SK-N-SH (cell line): ENCODE measurements at regions not wholly inside any gene's neighbourhood (a gene's known extent, or its start where the extent isn't known, plus 50 kb on each side); places are given as distances from the start of the nearest gene placed in this dataset.

Source experiments
- CTCF ChIA-PET: fragments of 300-600, 350-600 bp; formaldehyde crosslinking; extraction: SDS; loops from one replicate; lab custom pipeline; 2021; lab: Yijun Ruan, JAX
- POLR2A ChIA-PET: fragments of 350-600 bp; sonication (Branson Sonifier 250); formaldehyde crosslinking; extraction: SDS; loops from one replicate; lab custom pipeline; 2020; ENCODE audit warnings: antibody characterized with exemption, inconsistent platforms; lab: Yijun Ruan, JAX
- DNase-seq: peaks from one replicate; pipeline ENCODE4 v3.0.0; 2012
- H2AFZ ChIP-seq: fragments of 200-600 bp; sonication (generic); 2 replicates; pipeline ENCODE4 v1.8.1; 2016; ENCODE audit warnings: antibody characterized with exemption, mild to moderate bottlenecking, low read depth
- H3F3A ChIP-seq: fragments of 200-600 bp; sonication (generic); replicated peaks from 2 replicates; pipeline ENCODE3; 2016; ENCODE audit warnings: antibody characterized with exemption, mild to moderate bottlenecking; ENCODE audit not compliant: insufficient read depth
- H3K27ac ChIP-seq, 2 experiments: fragments of 200-500 bp in 1 of 2; fragments of 200-600 bp in 1 of 2; sonication (Bioruptor generic) in 1 of 2; sonication (generic), shearing (Covaris generic) in 1 of 2; 2 replicates each; pipeline versions ENCODE4 v1.5.1 to v1.6.1; 2014 to 2016; ENCODE audit warnings: low read depth in 2 of 2, inconsistent platforms in 1 of 2, low read length in 1 of 2, mild to moderate bottlenecking in 1 of 2, mixed read lengths in 1 of 2
- H3K27me3 ChIP-seq: fragments of 200-600 bp; sonication (generic), shearing (Covaris generic); 2 replicates; pipeline ENCODE4 v1.6.1; 2016; ENCODE audit warnings: mixed run types; ENCODE audit not compliant: insufficient read depth
- H3K36me3 ChIP-seq, 2 experiments: fragments of 200-500 bp in 1 of 2; fragments of 200-600 bp in 1 of 2; sonication (Bioruptor generic) in 1 of 2; sonication (generic) in 1 of 2; replicated peaks in 1 of 2; 2 replicates each; pipeline versions ENCODE3 to v1.5.1; 2014 to 2016; ENCODE audit warnings: low read length in 1 of 2, mild to moderate bottlenecking in 1 of 2; ENCODE audit not compliant: insufficient read depth in 2 of 2, control insufficient read depth in 1 of 2
- H3K4me1 ChIP-seq, 2 experiments: fragments of 200-500 bp in 1 of 2; fragments of 200-600 bp in 1 of 2; sonication (Bioruptor generic) in 1 of 2; sonication (generic), shearing (Covaris generic) in 1 of 2; 2 replicates each; pipeline versions ENCODE4 v1.5.1 to v1.6.1; 2014 to 2016; ENCODE audit warnings: low read depth in 1 of 2, low read length in 1 of 2, mixed run types in 1 of 2; ENCODE audit not compliant: insufficient read depth in 2 of 2, control insufficient read depth in 1 of 2
- H3K4me2 ChIP-seq: fragments of 200-600 bp; sonication (generic), shearing (Covaris generic); 2 replicates; pipeline ENCODE4 v1.6.1; 2017; ENCODE audit warnings: mixed run types
- H3K4me3 ChIP-seq, 2 experiments: fragments of 200-500 bp in 1 of 2; fragments of 200-600 bp in 1 of 2; sonication (Bioruptor generic) in 1 of 2; sonication (generic), shearing (Covaris generic) in 1 of 2; 2 replicates each; pipeline versions ENCODE4 v1.5.1 to v1.8.1; 2014 to 2016; ENCODE audit warnings: low read depth in 2 of 2, inconsistent platforms in 1 of 2, low read length in 1 of 2, mild to moderate bottlenecking in 1 of 2, mixed read lengths in 1 of 2, moderate library complexity in 1 of 2
- H3K79me2 ChIP-seq: fragments of 200-600 bp; sonication (generic); 2 replicates; pipeline ENCODE4 v1.8.1; 2017; ENCODE audit warnings: mild to moderate bottlenecking; ENCODE audit not compliant: insufficient read depth
- H3K9ac ChIP-seq: fragments of 200-600 bp; sonication (generic); 2 replicates; pipeline ENCODE4 v1.6.1; 2017; ENCODE audit warnings: mixed run types
- H3K9me2 ChIP-seq: fragments of 200-600 bp; sonication (generic); 2 replicates; pipeline ENCODE4 v1.6.1; 2017; ENCODE audit warnings: mixed run types
- H3K9me3 ChIP-seq: fragments of 200-600 bp; sonication (generic); 2 replicates; pipeline ENCODE4 v1.6.1; 2017; ENCODE audit warnings: mixed run types, mild to moderate bottlenecking, moderate library complexity
- H4K20me1 ChIP-seq: fragments of 200-600 bp; sonication (generic); 2 replicates; pipeline ENCODE4 v1.6.1; 2017; ENCODE audit warnings: mild to moderate bottlenecking, mixed run types; ENCODE audit not compliant: insufficient read depth
- FOSL2 ChIP-seq: IDR thresholded peaks from 2 replicates; pipeline ENCODE4 v1.4.0; 2012; ENCODE audit warnings: low read depth, mild to moderate bottlenecking, moderate library complexity, borderline replicate concordance
- FOXM1 ChIP-seq: IDR thresholded peaks from 2 replicates; pipeline ENCODE4 v1.4.0; 2012; ENCODE audit warnings: low read depth, mild to moderate bottlenecking
- GATA2 ChIP-seq: sonication (generic); formaldehyde crosslinking; IDR thresholded peaks from 2 replicates; pipeline ENCODE4 v1.5.0; 2020; ENCODE audit warnings: mild to moderate bottlenecking, missing genetic modification reagents
- IRF3 ChIP-seq: fragments of 150-350 bp; IDR thresholded peaks from 2 replicates; pipeline ENCODE4 v1.6.1; 2016; ENCODE audit warnings: mild to moderate bottlenecking, low read depth, low read length
- MAX ChIP-seq: IDR thresholded peaks from 2 replicates; pipeline ENCODE4 v1.4.0; 2012; ENCODE audit warnings: low read depth
- MXI1 ChIP-seq: IDR thresholded peaks from 2 replicates; pipeline ENCODE4 v1.6.1; 2012; ENCODE audit warnings: mild to moderate bottlenecking, low read depth, low read length, improper control_type of control experiment
- RAD21 ChIP-seq: IDR thresholded peaks from 2 replicates; pipeline ENCODE4 v1.6.1; 2012; ENCODE audit warnings: mild to moderate bottlenecking, low read length
- RFX5 ChIP-seq: IDR thresholded peaks from 2 replicates; pipeline ENCODE4 v1.6.1; 2012; ENCODE audit warnings: mild to moderate bottlenecking, improper control_type of control experiment, low read length
- RXRA ChIP-seq: IDR thresholded peaks from 2 replicates; pipeline ENCODE4 v1.4.0; 2012; ENCODE audit warnings: low read depth, mild to moderate bottlenecking, borderline replicate concordance
- TAF1 ChIP-seq: IDR thresholded peaks from 2 replicates; pipeline ENCODE4 v1.6.1; 2012; ENCODE audit warnings: low read depth, mild to moderate bottlenecking, low read length, moderate library complexity, borderline replicate concordance
- USF1 ChIP-seq: IDR thresholded peaks from 2 replicates; pipeline ENCODE4 v1.4.0; 2012; ENCODE audit warnings: low read depth, borderline replicate concordance
- ZBTB33 ChIP-seq: IDR thresholded peaks from 2 replicates; pipeline ENCODE4 v1.4.0; 2012; ENCODE audit warnings: low read depth, borderline replicate concordance
- WGBS: methylation state at CpG from one replicate; pipeline ENCODE4 v1.1.6; 2017; ENCODE audit warnings: low lambda C conversion rate; 5-methylcytosine and 5-hydroxymethylcytosine counted together

- Histone ChIP-seq H3K4me3 (no peak overlapping the region), H3K9ac (no peak overlapping the region), H3K27me3 (no peaks in the 10 kb centered on the region), H3K79me2 (no peaks in the 10 kb centered on the region), H3K36me3 (no peaks in the 10 kb centered on the region), H4K20me1 (no peaks in the 10 kb centered on the region), H3K9me2 (no peaks in the 10 kb centered on the region), H3F3A (no peaks in the 10 kb centered on the region), H2AFZ (peak overlapping the region; percentile 9; the same call in 1 of the 2 replicates), H3K9me3 (no peaks in the 10 kb centered on the region), H3K4me1 (peaks cover 5 to 9% of the 10 kb centered on the region in 2 experiments; a peak in 1 of 4 replicates), H3K4me2 (no peak overlapping the region; the same call in 1 of the 2 replicates), H3K27ac (peak overlapping the region in 1 of 2 experiments; percentile 67; a peak in 1 of 4 replicates)
- POLR2A ChIA-PET, result no interaction called here
- DNase-seq, result no peak
- 71% methylated on average over 10 of the region's 10 CpGs for WGBS
- TF ChIP-seq USF1, result no peak
- TF ChIP-seq MAX, result no peak
- no peak for TF ChIP-seq IRF3
- no peak for TF ChIP-seq FOSL2
- TF ChIP-seq MXI1, result no peak
- no peak for TF ChIP-seq RFX5
- TF ChIP-seq GATA2, result no peak
- no peak for TF ChIP-seq TAF1
- TF ChIP-seq RAD21, result no peak
- no peak for TF ChIP-seq ZBTB33
- no peak for TF ChIP-seq FOXM1
- TF ChIP-seq RXRA, result no peak
- CTCF ChIA-PET, result interaction anchor here (1.4 kb wide), 1 partner anchor 14 kb away, joined by 5 read pairs; no protein-coding TSS in a partner anchor
These were observed 86.5 kb upstream of the ARRDC3 start for GRCh38 chr5:91469517-91470165.
